HG02885 (cell line): ENCODE measurements at regions not wholly inside any gene's neighbourhood (a gene's known extent, or its start where the extent isn't known, plus 50 kb on each side); places are given as distances from the start of the nearest gene placed in this dataset.
"Not testable (repeated sequence)": the region's sequence is repeated elsewhere in the genome, so short reads cannot be mapped to it uniquely, and the experiment has no call there.

Source experiments
- ATAC-seq: cut with Tn5 transposase; IDR thresholded peaks from one replicate; pipeline ENCODE4 v1.9.1; 2021; ENCODE audit warnings: mild to moderate bottlenecking; ENCODE audit not compliant: unreplicated experiment, poor library complexity

DNA sequence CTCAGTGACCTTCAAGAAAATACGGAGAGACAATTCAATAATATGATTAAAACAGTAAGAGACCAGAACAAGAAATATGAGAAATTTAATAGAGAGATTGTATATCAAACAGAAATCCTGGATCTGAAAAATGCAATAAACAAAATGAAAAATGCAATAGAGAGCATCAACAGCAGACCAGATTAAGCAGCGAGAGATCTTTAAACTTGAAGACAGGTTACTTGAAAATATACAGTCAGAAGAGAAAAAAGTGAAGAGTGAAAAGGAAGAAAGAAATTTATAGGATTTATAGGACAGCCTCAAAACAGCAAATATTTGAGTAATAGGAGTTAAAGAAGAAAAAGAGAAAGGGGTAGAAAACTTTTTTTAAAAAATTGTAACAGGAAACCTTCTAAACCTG, 813.9 kb upstream of the GRM7 start:
- ATAC-seq, result no peak

DNA sequence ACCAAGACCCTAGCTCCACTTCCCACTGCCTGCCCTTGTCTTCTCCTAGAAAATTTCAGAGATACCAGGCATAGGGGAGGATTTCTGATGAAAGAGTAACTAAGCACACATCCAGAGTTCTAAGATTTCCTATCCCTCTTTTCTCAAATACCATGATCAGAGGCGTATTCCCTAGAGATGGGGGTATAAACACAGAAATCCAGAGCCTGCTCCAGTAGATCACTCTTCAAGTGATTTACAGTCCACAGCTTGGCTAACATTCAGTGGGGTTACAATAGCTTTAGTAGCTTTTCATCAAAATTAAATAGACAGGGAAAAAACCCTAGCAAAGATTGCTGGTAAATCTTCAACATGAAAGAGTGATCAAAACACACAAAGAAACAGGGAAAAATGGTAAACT, 800.7 kb upstream of the GRM7 start:
- ATAC-seq, result no peak

DNA sequence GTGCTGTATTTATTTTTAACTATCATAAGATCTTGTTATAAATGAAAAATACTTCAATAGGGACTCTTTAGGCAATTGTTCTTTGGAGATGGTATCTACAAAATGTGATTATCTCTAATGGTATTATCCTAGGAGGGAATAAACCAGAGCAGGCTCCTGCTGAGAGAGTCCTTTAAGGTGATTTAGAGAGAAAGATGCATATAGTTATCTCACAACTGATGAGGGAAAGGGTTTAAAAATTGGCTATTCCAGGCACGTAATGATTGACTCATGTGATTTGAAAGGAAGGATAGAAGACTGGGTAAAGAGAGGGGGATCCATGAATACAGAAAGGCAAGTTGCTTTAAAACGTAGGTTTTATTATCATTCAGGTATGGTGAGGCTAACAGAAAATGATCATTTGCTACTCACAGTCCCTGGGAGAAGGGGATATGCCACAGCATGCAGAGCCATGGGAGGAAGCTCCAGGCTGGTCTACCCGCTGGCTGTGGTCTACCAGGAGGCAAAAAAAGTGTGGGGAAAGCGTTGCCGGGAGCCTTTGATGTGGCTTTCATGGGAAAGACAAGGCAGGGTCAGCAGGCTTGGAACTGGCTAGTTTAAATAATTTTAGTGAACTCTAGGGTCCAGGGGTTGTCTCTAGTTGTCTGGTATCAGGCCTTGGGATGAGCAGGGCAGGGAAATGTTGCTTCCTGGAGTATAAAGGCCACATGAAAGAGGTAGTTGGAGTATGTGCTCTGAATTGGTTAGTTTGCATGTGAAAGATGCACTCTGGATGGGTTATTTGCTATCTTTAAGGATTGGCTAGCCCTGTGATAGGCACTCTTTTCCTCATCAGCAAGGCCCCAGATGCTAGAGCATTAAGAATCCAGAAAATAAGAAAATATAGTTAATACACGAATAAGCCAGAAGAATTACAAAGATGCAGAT, 798.4 kb upstream of the GRM7 start:
- no peak for ATAC-seq

DNA sequence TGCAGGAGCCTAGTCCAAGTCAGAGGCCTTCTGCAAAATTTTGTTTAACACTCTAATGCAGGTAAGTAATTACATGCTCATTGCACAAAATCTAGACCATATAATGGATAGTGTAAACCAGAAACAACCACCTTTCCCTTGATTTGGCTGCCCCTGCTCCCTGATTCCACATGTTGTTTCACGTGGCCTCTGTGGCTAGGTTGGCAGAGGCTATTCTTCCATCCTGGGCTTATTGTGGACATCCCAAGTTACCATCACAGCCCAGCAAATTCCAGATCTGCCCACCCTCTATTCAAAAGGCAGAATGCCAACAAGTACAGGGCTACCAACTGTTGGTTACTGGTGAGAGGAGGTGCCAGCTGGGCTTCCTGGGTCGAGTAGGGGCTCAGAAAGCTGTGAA, 794.5 kb upstream of the GRM7 start:
- no peak for ATAC-seq

DNA sequence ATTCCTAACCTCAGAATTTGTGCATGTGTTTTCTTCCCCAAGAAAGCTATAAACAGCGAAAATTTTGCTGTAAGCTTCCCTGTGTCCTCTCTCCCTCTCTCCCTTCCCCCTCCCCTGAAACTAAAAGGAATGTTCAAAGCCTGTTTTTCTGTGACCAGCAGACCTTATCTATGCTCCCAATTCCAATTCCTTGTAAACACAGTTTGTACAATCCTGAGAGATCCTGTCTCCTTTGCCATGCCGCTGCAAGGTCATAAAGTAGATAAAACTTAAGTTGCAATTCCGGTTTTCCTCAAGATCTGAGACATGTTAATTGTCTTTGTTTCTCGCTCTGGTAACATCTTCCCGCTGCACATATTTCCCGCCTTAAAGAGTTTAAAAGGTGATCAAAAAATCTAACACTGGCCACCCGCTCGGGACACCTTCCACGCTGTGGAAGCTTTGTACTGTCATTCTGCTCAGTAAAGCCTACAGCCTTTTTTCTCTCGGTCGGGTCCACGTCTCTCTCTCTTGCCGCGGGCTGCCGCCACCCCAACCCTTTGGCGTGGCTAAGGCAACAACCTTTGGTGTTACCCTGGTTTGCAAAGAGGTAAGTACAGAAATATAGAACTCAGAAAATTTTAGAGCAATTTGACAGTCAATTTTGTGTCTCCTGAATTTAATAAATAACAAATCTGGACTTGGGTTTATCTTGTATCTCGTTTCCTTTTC, 793.9 kb upstream of the GRM7 start:
- ATAC-seq, result not testable (repeated sequence)

DNA sequence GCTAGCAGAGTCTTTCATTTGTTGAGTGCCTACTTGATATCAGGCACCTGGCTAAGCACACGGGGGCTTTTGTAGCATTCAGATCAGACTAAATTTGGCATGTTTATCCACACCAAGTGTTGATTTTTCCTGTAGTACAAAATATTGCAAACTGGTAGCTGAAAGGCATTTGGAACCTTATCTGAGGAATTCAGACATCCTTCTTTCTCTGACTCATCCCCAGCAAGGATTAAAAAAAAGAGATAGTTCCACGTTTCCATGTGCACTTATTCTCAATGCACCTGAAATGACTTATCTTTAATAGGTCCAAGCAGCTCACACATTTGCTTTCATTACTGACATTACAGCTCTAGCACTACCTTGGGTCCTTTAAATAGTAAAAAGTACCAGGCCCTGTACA, 786.0 kb upstream of the GRM7 start:
- no peak for ATAC-seq

DNA sequence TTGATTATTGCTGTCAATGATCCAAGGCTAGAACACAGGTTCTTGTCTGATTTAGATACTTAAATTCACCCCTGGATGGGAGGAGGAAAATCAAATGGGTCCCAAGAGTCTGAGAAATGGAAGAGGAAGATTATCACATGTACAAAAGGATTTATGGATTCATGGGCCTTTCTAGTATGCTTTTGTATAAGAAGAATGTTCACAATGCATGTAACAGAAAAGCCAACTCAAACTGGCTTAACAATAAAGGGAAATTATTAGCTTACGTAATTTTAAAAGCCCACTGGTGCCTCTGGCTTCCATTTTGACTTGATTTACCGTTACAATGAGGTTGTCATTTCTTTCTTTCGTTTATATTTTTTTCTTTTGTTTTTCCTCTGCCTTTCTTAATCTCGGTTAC, 782.5 kb upstream of the GRM7 start:
- ATAC-seq, result no peak

DNA sequence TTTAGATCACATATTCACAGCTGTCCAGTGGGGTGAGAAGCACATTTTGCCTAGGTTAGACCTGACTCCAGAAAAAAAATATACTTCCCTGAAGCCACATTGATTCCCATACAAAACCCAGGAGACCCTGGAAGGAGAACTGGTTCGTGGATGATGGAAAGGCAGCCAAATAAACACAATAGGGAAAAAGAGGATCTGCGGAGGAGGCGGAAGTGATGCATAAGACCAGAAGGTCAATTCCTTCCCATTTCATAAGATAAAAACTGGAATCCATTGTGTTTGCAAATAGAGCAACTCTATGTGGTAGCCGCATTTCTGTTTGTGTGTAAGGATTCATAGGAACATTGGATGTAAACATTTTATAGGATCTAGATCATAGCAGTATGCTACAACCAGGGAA, 781.9 kb upstream of the GRM7 start:
- no peak for ATAC-seq

DNA sequence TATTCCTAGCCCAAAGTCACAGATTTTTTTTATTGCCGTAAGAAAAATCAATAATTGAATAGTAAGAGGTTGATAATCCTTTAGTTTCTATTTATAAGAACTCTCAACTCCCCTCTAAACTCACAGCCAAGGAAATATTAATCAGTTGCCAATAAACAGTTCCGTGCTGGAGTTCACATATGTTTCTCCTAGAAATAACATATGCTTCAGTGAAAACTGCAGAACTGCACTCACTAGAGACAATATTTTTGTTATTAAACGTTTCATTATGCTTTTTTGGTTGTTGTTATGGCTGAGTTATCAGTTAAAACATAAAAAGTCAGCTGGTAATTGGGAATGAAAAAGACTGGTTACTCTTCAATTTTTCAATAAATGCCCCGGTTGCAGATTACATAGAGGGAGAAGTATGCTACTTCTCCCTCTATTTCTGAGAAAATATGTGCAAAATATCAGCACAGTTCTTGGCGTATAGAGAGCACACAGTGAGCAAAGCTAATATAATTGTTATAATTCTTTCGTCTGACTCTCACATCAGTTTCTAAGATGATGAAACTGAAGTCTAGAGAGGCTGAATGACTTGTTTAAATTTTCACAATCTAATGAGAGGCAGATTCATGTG, 781.2 kb upstream of the GRM7 start:
- ATAC-seq, result no peak

DNA sequence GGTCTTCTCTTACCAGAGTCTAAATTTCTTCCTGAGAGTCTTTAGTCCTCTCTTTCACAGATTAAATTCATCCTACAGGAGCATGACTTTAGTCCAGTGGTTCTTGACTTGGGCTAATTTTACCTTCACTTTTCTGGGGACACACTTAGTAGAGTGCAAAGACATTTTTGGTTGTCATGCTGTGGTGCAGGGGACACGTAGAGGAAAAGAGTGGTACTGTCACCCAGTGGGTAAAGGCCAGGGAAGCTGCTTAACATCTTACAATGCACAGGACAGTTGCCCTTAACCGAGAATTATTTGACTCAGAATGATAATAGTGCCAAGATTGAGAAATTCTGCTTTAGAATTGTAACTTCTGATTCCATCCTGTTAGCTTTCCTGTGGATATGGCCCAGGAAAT, 772.5 kb upstream of the GRM7 start:
- no peak for ATAC-seq

DNA sequence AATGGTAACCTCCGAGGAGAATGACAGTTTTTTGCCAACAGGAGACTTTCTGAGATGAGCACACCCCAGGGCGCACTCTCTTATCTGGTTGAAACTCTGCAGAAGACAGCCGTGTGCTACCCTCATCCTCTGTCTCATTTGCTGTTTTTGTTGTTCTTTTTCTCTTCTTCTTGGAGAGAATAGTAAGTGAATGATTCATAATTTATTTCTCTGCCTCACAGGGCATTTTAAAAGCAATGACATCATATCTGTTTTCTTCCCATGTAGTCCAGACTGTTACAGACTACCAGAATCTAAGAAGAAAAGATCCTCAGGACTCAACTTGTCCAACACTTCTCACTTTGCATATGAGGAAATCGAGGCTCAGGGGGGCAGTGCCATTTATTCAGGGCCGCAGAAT, 771.1 kb upstream of the GRM7 start:
- ATAC-seq, result no peak

DNA sequence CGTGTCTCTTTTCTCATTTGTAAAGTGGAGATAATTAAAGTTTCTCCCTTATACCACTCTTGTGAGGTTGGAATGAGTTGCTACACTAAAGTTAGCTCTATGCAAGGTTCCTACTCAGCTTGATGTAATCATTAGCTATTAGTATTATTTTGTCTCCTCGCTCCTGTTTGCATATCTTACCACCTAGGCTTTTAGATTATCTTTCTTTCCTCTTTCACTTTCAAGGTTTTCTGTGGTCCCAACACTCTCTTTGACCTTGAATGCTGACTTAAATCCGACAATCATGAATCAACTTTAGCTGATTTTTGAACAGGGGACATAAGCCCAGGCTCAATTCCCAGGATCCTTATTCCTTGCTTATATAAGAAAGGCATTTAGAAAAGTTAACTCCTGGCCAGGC, 769.7 kb upstream of the GRM7 start:
- no peak for ATAC-seq

DNA sequence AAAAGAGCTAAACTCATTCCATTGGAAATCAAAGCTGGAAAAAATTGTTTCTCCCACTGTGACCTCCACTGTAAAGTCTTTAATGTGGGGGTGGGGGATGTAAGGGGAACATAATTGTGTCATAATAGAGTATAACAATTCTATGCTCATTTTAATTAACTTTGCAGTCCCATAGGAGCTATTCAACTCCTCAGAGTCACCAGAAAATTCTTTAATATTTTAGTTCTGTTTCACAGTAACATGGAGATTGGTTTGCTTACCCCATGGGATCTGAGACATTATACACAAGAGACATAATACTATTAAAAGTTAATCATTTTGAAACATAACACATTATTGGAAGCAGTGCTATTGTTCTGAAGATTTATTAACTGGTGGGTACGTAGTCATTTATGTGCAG, 765.9 kb upstream of the GRM7 start:
- no peak for ATAC-seq

DNA sequence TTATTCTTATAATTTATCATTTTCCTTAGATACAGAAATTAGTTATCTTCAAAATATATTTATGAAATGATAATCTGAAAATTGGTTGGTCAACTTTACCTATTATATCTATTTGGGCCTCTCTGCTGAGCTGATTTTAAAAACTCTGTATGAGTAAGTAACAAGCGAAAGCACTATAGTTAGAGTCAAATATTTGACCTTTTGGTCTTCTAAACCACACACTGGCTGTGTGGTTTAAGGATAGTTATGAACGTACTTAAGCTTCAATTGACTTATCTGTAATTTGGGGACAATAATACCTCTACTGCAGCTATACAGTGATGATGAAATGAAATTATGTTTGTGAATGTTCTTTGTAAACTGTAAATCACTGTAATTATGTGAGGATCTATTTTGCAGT, 763.9 kb upstream of the GRM7 start:
- ATAC-seq, result no peak

DNA sequence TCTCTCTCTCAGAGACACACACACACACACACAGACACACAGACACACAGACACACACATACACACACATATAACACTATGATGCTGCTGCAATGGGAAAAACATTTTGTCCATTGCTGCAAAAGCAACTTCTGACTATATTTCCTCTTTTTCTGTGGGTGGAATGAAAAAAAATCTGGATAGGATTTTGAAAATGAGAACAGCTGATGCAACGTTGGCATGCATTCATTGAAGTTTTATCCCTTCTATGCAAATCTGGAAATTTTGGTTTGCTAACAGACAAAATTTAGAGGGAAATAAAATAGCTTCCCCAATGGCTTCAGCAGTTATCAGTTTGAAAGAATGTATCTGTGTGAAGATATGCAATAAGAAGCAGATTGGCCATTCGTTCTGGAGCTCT, 763.4 kb upstream of the GRM7 start:
- no peak for ATAC-seq

DNA sequence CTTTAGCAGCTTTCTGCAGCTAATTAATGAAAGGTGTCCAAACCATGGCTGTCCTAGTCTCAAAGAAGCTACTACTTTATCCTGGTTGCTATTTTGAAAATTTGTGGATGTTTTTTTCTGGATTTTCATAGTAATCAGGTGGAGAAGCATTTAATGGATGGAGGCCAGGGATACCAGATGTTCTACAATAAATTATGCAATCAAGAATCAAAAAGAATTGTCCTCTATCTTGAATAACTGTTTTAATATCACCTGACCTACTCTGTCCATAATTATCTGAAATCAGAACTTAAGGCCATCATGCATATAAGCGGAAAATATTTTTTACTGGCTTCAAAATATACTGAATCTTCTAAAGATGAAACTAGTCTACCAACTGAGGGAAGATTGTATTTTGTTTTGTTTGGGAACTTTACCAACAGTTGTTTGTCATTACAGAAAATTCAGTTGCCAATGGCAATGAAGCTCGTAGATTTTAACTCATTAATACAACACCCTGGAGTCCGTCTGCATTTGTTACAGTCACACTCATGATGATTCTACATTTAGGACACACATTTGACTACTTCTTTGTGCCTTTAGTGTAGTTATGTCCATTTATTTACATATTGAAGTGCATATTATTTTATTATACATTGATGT, 762.3 kb upstream of the GRM7 start:
- no peak for ATAC-seq

DNA sequence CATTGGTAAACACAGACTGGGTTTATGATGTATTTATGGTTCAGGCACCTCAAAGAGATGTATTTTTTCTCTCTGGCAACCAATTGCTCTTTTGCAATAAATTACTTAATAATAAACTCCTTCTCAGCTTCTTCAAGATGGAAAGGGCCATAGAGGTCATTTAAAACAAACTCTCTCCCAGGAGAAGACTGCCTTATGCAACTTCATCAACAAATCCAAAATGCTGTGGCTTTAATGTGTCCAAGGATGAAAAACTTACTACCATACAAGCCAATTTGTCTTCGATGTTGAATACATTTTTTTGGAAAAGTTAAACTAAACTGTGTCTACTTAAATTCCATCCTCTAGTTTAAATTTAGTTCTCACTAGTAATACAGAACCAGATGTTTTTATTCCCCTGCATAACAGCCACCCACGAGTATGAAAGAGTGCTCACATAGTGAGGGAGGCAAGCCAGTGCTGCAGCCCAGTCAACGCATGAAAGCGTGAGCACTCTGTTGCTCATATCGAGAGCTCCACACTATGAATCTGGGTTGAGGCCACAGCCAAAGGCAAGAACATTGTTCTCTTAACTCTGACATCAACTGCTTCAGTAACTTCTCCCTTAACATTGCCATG, 761.3 kb upstream of the GRM7 start:
- no peak for ATAC-seq

DNA sequence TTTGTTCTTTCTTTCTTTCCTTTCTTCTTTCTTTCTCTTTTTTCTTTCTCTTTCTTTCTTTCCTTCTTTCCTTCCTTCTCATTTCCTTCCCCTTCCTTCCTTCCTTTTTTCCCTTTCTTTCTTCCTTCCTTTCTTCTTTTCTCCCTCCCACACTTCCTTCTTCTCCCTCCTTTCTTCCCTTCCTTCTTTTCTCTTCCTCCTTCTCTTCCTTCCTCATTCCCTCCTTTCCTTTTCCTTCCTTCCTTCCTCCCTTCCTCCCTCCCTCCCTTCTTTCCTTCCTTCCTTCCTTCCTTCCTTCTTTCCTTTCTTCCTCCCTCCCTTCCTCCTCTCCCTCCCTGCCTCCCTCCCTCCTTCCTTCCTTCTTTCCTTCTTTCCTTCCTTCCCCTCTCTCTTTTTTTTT, 755.7 kb upstream of the GRM7 start:
- ATAC-seq, result no peak

DNA sequence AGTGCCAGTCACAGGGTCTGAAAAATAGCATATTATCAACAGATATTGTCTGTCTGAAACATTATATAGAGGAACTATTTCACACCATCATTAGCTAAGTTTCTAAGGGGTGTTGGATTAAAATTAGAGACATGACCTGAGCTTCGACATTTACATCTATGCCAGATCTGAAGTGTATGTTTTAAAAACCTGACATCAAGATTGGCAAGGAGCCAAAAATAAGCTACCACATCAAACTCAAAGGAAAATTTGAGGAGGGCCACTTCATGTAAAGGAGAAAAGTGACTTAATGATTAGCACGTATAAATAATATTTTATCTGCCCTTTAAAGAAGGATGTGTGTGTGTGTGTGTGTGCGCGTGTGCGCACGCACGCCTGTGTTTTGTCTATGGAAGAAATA, 752.0 kb upstream of the GRM7 start:
- no peak for ATAC-seq

DNA sequence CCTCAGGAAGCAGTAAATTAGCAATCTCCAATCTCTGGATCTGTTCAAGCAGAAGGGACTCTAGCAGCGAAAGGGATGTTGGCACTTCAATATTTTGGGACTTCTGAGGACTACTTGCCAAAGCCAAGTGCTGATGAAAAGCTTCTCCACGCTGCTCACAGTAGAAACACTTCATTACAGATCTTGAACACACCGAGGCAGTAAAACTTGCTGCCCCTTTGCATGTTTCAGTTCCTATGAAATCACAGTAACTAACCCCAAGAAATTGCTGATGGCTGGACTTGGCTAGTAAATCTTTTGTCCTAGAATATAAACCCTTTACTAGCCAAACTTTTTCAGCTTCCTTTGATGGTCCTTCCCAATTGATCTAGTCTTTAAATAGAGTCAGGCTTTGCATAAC, 750.5 kb upstream of the GRM7 start:
- no peak for ATAC-seq

DNA sequence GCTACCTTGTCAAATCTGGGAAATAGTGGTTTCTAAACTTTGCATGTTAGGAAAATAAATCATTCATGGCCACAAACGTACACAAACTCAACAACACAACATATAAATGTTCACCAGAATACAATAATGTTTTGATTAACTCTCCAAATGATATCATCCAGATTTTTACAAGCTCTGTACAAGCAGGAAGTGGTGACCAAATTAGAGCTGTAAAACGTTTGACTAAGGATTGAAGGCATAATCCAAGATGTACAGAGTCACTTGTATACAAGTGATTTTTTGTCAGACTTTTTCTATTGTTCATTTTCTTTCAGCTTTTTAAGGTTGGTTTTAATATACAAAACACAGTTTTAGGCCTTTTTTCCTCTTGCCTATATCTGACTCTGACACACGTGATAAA, 748.4 kb upstream of the GRM7 start:
- ATAC-seq, result no peak
